HL-60 (cell line): ENCODE measurements at regions not wholly inside any gene's neighbourhood (a gene's known extent, or its start where the extent isn't known, plus 50 kb on each side); places are given as distances from the start of the nearest gene placed in this dataset.

Experiments
- GABPA ChIP-seq: IDR thresholded peaks from 2 replicates; pipeline ENCODE4 v1.6.1; 2012; ENCODE audit warnings: low read depth
- POLR2AphosphoS5 ChIP-seq: IDR thresholded peaks from 2 replicates; pipeline ENCODE4 v1.6.1; 2012; ENCODE audit warnings: low read depth
- SPI1 ChIP-seq: IDR thresholded peaks from 2 replicates; pipeline ENCODE4 v1.6.1; 2012; ENCODE audit warnings: low read depth, mild to moderate bottlenecking, borderline replicate concordance
- TF ChIP-seq, protein P1 (sequence below): IDR thresholded peaks from one replicate; pipeline ENCODE4 v1.5.1; 2011; ENCODE audit warnings: low read length, control low read depth, inconsistent platforms; ENCODE audit not compliant: insufficient read depth
- TF ChIP-seq, protein P2 (sequence below): IDR thresholded peaks from 2 replicates; pipeline ENCODE4 v1.6.1; 2012; ENCODE audit warnings: low read depth; ENCODE audit not compliant: insufficient replicate concordance

DNA sequence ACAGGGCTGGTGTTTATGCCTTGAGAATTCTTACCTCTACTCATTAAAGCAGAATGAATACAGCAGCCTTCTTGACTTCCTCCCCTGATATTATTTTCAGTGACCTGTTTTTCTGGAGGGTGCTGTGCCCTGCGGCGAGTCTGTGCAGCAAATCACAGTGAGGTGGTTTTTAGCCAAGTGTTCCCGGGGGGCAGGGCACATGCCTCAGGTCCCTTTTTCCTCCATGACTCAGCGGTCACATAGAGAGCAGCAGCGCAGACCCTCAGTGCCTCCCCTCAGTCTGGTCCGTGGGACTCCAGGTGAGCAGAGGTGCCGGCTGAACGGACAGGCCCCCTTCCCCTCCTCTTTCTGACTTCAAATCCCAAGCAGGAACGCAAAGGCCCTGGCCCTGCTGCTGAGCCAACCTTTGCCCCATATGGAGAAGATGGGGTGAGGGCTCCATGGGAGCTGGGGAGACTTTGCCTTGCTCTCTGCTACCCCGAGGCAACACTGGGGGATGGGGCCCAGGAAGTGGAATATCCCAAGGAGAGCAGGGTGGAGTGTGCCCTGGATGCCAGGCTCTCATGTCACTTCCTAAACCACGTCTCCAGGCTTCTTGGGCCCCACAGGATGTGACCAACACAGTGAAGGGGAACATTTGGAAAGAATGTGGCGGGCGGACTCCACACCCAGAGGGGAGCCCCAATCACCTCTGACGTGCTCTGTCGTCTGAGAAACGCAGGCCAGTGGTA, 90.0 kb downstream of the DHRS2 start:
- TF ChIP-seq, protein P1, sequence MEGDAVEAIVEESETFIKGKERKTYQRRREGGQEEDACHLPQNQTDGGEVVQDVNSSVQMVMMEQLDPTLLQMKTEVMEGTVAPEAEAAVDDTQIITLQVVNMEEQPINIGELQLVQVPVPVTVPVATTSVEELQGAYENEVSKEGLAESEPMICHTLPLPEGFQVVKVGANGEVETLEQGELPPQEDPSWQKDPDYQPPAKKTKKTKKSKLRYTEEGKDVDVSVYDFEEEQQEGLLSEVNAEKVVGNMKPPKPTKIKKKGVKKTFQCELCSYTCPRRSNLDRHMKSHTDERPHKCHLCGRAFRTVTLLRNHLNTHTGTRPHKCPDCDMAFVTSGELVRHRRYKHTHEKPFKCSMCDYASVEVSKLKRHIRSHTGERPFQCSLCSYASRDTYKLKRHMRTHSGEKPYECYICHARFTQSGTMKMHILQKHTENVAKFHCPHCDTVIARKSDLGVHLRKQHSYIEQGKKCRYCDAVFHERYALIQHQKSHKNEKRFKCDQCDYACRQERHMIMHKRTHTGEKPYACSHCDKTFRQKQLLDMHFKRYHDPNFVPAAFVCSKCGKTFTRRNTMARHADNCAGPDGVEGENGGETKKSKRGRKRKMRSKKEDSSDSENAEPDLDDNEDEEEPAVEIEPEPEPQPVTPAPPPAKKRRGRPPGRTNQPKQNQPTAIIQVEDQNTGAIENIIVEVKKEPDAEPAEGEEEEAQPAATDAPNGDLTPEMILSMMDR = no peak
- no peak for TF ChIP-seq POLR2AphosphoS5
- TF ChIP-seq, protein P2, sequence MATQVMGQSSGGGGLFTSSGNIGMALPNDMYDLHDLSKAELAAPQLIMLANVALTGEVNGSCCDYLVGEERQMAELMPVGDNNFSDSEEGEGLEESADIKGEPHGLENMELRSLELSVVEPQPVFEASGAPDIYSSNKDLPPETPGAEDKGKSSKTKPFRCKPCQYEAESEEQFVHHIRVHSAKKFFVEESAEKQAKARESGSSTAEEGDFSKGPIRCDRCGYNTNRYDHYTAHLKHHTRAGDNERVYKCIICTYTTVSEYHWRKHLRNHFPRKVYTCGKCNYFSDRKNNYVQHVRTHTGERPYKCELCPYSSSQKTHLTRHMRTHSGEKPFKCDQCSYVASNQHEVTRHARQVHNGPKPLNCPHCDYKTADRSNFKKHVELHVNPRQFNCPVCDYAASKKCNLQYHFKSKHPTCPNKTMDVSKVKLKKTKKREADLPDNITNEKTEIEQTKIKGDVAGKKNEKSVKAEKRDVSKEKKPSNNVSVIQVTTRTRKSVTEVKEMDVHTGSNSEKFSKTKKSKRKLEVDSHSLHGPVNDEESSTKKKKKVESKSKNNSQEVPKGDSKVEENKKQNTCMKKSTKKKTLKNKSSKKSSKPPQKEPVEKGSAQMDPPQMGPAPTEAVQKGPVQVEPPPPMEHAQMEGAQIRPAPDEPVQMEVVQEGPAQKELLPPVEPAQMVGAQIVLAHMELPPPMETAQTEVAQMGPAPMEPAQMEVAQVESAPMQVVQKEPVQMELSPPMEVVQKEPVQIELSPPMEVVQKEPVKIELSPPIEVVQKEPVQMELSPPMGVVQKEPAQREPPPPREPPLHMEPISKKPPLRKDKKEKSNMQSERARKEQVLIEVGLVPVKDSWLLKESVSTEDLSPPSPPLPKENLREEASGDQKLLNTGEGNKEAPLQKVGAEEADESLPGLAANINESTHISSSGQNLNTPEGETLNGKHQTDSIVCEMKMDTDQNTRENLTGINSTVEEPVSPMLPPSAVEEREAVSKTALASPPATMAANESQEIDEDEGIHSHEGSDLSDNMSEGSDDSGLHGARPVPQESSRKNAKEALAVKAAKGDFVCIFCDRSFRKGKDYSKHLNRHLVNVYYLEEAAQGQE = no peak
- TF ChIP-seq SPI1 = no peak
- TF ChIP-seq GABPA = no peak
